Heart right ventricle (tissue), 16 donors: ENCODE measurements at regions not wholly inside any gene's neighbourhood (a gene's known extent, or its start where the extent isn't known, plus 50 kb on each side); places are given as distances from the start of the nearest gene placed in this dataset.
A peak's percentile ranks its signal among the peaks of the same experiment; 100 is the strongest.
"Not testable (repeated sequence)": the region's sequence is repeated elsewhere in the genome, so short reads cannot be mapped to it uniquely, and the experiment has no call there.

Experiments
- ATAC-seq, 8 donors: fragments of 200-7000 bp; cut with Tn5 transposase; one replicate each; pipeline ENCODE4 v1.9.1; 2020; ENCODE audit warnings: mild to moderate bottlenecking in 8 of 8, moderate library complexity in 8 of 8, moderate number of reproducible peaks in 1 of 8
- DNase-seq, 2 donors: peaks; one replicate each; pipeline ENCODE4 v3.0.0-alpha.2; 2020
- H3K27ac ChIP-seq, 10 donors: fragments of 200-600 bp; sonication (generic) in 2 of 10; one replicate each; pipeline versions ENCODE4 v1.5.0 to v1.8.0; 2020 to 2022; ENCODE audit warnings: mild to moderate bottlenecking in 3 of 10
- H3K27me3 ChIP-seq, 7 donors: fragments of 200-600 bp; one replicate each; pipeline ENCODE4 v1.8.0; 2021 to 2022; ENCODE audit warnings: mild to moderate bottlenecking in 2 of 7
- H3K36me3 ChIP-seq, 9 donors: fragments of 200-600 bp; sonication (generic) in 1 of 9; one replicate each; pipeline versions ENCODE4 v1.5.0 to v1.8.0; 2020 to 2022; ENCODE audit warnings: mild to moderate bottlenecking in 2 of 9
- H3K4me1 ChIP-seq, 9 donors: fragments of 200-600 bp; sonication (generic) in 1 of 9; one replicate each; pipeline versions ENCODE4 v1.5.0 to v1.8.0; 2020 to 2022; ENCODE audit warnings: mild to moderate bottlenecking in 4 of 9
- H3K4me3 ChIP-seq, 10 donors: fragments of 200-600 bp; sonication (generic) in 2 of 10; one replicate each; pipeline versions ENCODE4 v1.5.0 to v1.8.0; 2020 to 2022; ENCODE audit warnings: mild to moderate bottlenecking in 7 of 10, moderate library complexity in 2 of 10
- H3K9me3 ChIP-seq, 11 donors: fragments of 200-600 bp in 10 of 11; sonication (generic) in 2 of 11; one replicate each; pipeline versions ENCODE4 v1.5.0 to v1.8.0; 2013 to 2022; ENCODE audit warnings: mild to moderate bottlenecking in 2 of 11, control low read depth in 1 of 11, moderate library complexity in 1 of 11
- CTCF ChIP-seq, 9 donors: fragments of 200-600 bp; sonication (generic) in 2 of 9; IDR thresholded peaks; one replicate each; pipeline versions ENCODE4 v1.5.0 to v1.8.0; 2021 to 2022; ENCODE audit warnings: antibody characterized with exemption in 9 of 9, mild to moderate bottlenecking in 5 of 9, moderate library complexity in 1 of 9
- WGBS, 2 donors: extraction: QIAGEN DNeasy Blood & Tissue Kit; methylation state at CpG; one replicate each; pipeline ENCODE4 v1.1.7; 2013; ENCODE audit warnings: inconsistent platforms in 1 of 2; 5-methylcytosine and 5-hydroxymethylcytosine counted together
- intact Hi-C, 10 donors: fragments of 100-400 bp; cut with DNase I; formaldehyde crosslinking; loops; one replicate each; pipeline versions ENCODE4 v1.11.1 to v1.14.2; 2022
- donor health status: Arrhythmogenic right ventricular cardiomyopathy.
- donor health status: ischemic (EF 13 %, LVEDD 7.1; RV severe dilation, severe dysfunction).
- donor health status: healthy with polysubstance abuse.
- donor health status: DM: no; HTN: yes; CAD: no.
- donor health status: DM: no; HTN: no; CAD: no.
- donor health status: ischemic (EF 25% LVEDD 6.9; RV normal size, moderate dysfunction).
- donor health status: ischemic (EF 25% LVEDD 5.7; RV mildly dilated, moderate dysfunction).
- donor health status: healthy.
- donor health status: DM: yes; HTN: yes; CAD: no.
- donor health status: Ischemic cardiomyopathy.
- donor health status: ischemic (EF 35%, LVEDD 5.7; RV mildly dilated, moderate dysfunction).
- donor health status: nonischemic (EF 11% LVEDD 7.7; RV severe dilation, severe dysfunction).
- donor health status: DM: yes; HTN: yes; CAD: no.
- donor health status: PGD.
- donor health status: ischemic (EF 29% LVEDD 5.4; RV normal size, mild dysfunction).
- donor health status: nonischemic (EF 23%, LVEDD 6.1; RV moderate dilation, normal function).

- no peaks in the 10 kb centered on the region for H3K9me3 ChIP-seq
- TF ChIP-seq CTCF (IDR thresholded peaks at IDR 0.05), result no peak
Observed at GRCh38 chr5:62780230-62780629, 201.6 kb downstream of the LRRC70 start.

DNA sequence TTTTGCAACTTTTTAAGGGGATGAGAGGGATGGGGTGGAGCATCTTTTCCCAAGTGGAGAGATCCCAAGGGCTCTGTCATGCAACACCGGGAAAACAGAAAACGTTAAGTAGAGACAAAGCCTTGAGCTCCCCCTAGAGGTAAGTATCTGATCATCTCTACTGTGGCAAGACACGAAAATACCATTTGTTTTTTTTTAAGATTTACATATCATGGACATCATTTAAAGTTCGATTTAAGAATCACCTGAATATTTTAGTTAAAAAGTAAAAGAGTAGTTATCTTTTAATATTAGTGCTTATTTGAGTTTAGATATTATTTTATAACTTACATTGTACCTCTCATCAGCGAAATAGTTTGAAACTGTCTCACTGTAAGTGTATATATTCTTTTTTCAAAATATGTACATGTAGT, 200.4 kb downstream of the LRRC70 start:
- ATAC-seq (peak in 7 of 8 donors; percentile 69 to 86 (median 82)), DNase-seq (peak in 1 of 2 donors; percentile 24)
- Histone ChIP-seq H3K4me1 (peaks cover 0 to 12% (median 0%) of the 10 kb centered on the region in 9 donors), H3K4me3 (no peak overlapping the region), H3K27ac (no peak overlapping the region), H3K27me3 (no peaks in the 10 kb centered on the region), H3K9me3 (no peaks in the 10 kb centered on the region), H3K36me3 (no peaks in the 10 kb centered on the region)
- peak; percentile 52 to 85 (median 77) for TF ChIP-seq CTCF (IDR thresholded peaks at IDR 0.05)
- intact Hi-C loops, result loop anchor here in 7 of 10 donors (2.0 to 5.0 kb wide), 5 partner anchors 217 to 337 kb away; no protein-coding TSS in a partner anchor
- 21% methylated on average over 5 of the region's 5 CpGs for WGBS, 2 donors

More at GRCh38 chr5:62780230-62780629, 201.6 kb downstream of the LRRC70 start:
- no peak overlapping the region for H3K27ac ChIP-seq
- ATAC-seq (no peak), DNase-seq (no peak)
- intact Hi-C loops, result loop anchor here in 3 of 10 donors (2.0 to 10.0 kb wide), 3 partner anchors 315 to 321 kb away; no protein-coding TSS in a partner anchor
- H3K36me3 ChIP-seq, result no peaks in the 10 kb centered on the region
- no peaks in the 10 kb centered on the region for H3K27me3 ChIP-seq
- H3K4me1 ChIP-seq, result peaks cover 0 to 12% (median 0%) of the 10 kb centered on the region in 9 donors
- no peak overlapping the region for H3K4me3 ChIP-seq
- WGBS, 2 donors, result 91 to 95% methylated on average over 11 of the region's 11 CpGs

DNA sequence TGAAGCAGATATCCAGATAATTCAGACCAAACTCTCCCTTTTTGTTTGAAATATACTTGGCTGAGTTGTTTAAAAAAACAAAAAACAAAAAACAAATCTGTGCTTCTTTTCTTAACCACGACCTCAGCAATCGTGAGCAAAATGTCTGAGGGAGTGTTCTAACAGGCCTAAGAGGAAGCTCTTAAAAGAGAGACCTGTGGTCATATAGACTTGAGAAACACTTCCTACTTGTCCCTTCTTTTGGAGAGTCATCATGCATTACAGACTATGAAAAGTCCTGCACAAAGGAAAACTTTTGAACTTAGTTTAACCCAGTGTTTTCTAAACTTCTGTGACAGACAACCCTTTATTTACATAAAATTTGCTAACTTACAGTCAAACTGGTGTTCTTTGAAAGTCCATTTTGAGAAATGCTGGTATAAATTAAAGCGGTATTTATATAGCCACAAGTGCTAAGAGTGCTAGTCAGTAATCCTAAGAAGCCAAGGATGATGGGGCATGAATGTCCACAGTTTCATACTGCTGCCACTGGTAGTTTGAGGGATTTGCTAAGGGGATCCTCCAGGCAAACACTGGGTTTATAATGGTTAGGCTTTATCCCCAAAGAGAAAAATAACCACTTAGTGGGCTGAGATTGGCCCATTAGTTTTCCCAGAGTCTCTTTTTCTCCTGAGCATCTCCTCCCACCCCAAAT, 199.8 kb downstream of the LRRC70 start:
- 63 to 64% methylated on average over 3 of the region's 3 CpGs for WGBS, 2 donors
- Histone ChIP-seq H3K4me3 (no peak overlapping the region), H3K4me1 (peaks cover 0 to 12% (median 0%) of the 10 kb centered on the region in 9 donors), H3K27me3 (no peaks in the 10 kb centered on the region), H3K36me3 (no peaks in the 10 kb centered on the region), H3K9me3 (no peaks in the 10 kb centered on the region), H3K27ac (peak overlapping the region in 1 of 10 donors; percentile 7)
- intact Hi-C loops, result loop anchor here in 7 of 10 donors (2.0 to 5.0 kb wide), 5 partner anchors 216 to 336 kb away; no protein-coding TSS in a partner anchor
- DNase-seq, result no peak
- no peak for TF ChIP-seq CTCF (IDR thresholded peaks at IDR 0.05)
- peak in 6 of 8 donors; percentile 11 to 47 (median 14) for ATAC-seq

GRCh38 chr5:62777081-62777480, 198.5 kb downstream of the LRRC70 start:
- DNase-seq, H3K27me3 ChIP-seq, H3K36me3 ChIP-seq, ATAC-seq, H3K27ac ChIP-seq, H3K9me3 ChIP-seq, H3K4me3 ChIP-seq: not testable (repeated sequence)
- peaks cover 0 to 12% (median 0%) of the 10 kb centered on the region in 9 donors for H3K4me1 ChIP-seq
- WGBS, 2 donors, result 90 to 93% methylated on average over 15 of the region's 15 CpGs
- intact Hi-C loops, result loop anchor here in 6 of 10 donors (2.0 to 5.0 kb wide), 5 partner anchors 215 to 335 kb away; no protein-coding TSS in a partner anchor

- DNase-seq, result not testable (repeated sequence)
- peaks cover 0 to 12% (median 0%) of the 10 kb centered on the region in 9 donors for H3K4me1 ChIP-seq
Observed at GRCh38 chr5:62776592-62776991, 198.0 kb downstream of the LRRC70 start.

More at GRCh38 chr5:62776592-62776991, 198.0 kb downstream of the LRRC70 start:
- ATAC-seq, H3K27ac ChIP-seq, H3K9me3 ChIP-seq, H3K27me3 ChIP-seq, H3K36me3 ChIP-seq, H3K4me3 ChIP-seq: not testable (repeated sequence)
- intact Hi-C loops, result loop anchor here in 6 of 10 donors (2.0 to 5.0 kb wide), 5 partner anchors 214 to 334 kb away; no protein-coding TSS in a partner anchor
- 91 to 94% methylated on average over 5 of the region's 5 CpGs for WGBS, 2 donors
